Caki2 (cell line): ENCODE measurements at regions not wholly inside any gene's neighbourhood (a gene's known extent, or its start where the extent isn't known, plus 50 kb on each side); places are given as distances from the start of the nearest gene placed in this dataset.
"Not testable (repeated sequence)": the region's sequence is repeated elsewhere in the genome, so short reads cannot be mapped to it uniquely, and the experiment has no call there.

ENCODE experiments used
- DNase-seq: peaks from one replicate; pipeline ENCODE4 v3.0.0-alpha.2; 2015; ENCODE audit warnings: low read depth
- in situ Hi-C: cut with HindIII; loops from 2 replicates; pipeline ENCODE4 v1.10.0; 2016; ENCODE audit warnings: low sequenced_read_pairs, low pct_unique_long_range_greater_than_20kb, mixed read lengths

DNA sequence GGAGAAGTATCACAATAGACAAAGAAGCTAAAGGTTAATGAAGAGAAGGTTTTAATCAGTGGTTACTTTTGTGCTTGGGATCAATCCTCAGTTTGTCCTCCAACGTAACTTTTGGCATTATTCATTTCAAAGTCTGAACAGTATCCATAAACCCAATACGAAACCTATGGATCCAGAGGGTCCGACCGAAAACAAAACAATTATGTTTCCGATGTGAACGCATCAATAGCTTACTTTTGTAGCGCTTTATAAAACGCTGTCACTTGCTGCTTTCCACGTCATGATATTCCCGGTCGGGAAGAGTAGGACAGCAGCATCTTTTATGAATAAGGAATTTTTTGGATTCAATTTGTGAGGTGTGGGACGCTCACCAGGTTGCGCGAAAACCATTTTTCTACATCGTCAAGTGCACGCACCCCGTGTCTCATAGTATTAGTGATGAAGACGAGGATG is 383.8 kb downstream of the ZFHX3 start:
- no peak for DNase-seq
- in situ Hi-C loops = no loop called here

DNA sequence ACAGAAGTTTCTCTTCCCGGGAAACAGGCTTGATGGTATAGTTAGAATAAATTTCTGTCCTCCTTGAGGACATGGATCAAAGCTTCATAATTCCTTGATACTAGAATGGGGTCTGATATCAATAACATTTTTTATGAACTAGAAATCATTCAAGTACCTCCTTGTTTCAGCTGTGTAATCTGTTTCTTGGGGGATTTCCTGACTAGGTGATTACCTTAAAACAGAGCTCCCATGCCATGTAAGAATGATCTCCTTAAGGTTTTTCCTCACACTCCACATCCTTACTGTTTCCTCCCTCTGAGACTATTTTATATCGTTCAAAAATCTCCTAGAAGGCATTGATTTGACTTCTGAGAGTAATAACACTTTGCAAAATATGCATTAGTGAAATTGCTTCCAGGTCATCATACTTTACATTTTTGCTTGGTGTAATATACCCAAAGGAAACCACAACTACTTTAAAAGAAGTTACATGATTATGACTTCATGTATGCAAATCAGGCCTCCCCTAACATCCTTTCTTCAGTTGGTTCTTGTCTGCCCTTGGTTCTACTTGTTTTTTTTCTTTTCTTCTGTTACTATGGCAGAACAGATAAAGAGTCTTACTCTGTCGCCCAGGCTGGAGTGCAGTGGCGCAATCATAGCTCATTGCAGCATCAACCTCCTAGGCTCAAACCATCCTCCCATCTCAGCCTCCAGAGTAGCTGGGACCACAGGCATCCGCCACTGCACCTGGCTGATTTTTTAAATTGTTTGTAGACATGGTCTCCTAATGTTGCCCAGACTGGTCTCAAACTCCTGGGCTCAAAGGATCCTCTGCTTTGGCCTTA is 388.8 kb downstream of the ZFHX3 start:
- DNase-seq = no peak
- in situ Hi-C loops = no loop called here

DNA sequence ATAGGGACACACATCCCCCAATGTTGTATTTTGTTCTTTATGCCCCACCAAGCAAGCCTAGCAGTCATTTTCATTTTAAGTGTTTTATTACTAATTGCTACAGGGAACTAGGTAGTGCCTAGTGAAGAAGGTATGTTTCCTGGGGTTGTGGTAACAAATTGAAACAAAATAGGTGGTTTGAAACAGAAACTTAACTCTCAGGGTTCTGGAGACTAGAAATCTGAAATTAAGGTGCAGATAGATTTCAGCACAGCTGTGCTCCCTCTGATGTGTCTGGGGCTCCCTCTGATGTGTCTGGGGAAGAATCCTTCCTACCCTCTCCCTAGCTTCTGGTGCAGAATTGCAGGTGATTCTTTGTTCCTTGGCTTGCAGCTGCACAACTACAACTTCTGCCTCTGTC is 390.1 kb downstream of the ZFHX3 start:
- DNase-seq = no peak
- in situ Hi-C loops = no loop called here

DNA sequence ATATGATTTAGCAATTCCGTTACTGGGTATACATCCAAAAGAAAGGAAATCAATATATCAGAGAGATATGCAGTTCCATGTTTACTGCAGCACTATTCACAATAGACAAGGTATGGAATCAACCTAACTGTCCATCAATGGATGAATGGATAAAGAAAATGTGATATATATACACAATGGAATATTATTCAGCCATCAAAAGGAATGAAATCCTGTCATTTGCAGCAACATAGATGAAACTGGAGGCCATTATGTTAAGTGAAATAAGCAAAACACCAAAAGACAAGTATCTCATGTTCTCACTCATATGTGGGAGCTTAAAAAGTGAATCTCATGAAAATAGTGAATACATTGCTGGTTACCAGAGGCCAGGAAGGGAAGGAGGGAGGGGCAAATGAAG is 390.8 kb downstream of the ZFHX3 start:
- in situ Hi-C loops = no loop called here
- DNase-seq = no peak

DNA sequence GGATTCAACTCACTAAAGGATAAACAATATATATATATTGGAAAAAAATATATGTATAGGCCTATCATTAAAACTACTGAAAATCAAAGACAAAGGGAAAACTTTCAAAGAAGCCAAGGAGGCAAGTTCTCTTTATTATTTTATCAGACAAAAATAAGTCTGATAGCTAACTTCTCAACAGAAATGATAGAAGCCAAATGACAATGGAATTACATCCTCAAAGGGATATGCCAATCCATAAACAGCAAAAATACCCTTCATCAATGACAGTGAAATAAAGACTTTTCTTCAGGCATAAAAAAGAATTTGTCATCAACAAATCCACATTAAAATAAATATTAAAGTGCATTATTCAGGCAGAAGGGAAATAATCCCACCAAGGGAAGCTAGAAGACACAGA is 393.4 kb downstream of the ZFHX3 start:
- in situ Hi-C loops = no loop called here
- no peak for DNase-seq

DNA sequence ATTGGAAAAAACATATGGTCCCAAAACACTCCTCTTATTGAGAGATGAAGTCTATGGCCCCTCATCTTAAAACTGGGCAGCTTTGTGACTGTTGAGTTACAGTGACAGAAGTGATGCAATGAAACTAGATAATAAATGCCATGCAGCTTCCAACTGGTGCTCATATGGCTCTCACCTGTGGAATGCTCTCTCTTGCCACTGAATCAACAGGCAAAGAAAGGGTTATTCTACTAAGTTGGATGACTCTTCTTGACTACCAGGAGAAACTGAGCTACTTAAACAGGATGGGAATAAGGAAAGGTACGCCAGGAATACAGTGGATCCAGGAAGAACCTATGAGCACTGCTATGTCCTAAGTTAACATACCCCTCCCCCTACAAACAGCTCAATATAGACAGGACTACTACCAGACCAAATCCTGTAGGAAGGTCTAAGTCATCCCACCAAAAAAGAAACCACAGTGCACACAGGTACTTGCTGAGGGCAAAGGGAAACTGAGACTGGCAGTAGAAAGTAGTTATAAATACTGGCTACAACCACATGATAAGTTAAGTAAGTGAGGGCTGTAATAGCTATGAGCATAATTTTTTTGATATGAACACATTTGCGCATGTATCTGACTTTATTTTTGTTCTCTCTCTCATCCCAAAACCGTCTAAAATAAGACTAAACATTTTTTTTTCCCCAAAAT is 398.5 kb downstream of the ZFHX3 start:
- in situ Hi-C loops = no loop called here
- no peak for DNase-seq

DNA sequence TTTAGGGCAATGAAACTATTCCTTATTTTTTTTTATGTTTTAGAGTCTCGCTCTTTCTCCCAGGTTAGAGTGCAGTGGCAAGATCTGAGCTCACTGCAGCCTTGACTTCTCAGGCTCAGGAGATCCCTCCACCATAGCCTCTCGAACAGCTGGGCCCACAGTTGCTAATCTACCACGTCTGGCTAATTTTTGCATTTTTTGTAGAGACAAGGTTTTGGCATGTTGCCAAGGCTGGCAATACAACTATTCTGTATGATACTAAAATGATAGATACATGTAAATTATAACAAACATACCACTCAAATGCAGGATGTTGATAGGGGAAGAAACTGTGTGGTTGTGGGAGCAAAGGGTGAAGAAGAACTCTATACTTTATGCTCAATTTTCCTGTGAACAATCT is 401.3 kb downstream of the ZFHX3 start:
- in situ Hi-C loops = no loop called here
- DNase-seq = no peak

DNA sequence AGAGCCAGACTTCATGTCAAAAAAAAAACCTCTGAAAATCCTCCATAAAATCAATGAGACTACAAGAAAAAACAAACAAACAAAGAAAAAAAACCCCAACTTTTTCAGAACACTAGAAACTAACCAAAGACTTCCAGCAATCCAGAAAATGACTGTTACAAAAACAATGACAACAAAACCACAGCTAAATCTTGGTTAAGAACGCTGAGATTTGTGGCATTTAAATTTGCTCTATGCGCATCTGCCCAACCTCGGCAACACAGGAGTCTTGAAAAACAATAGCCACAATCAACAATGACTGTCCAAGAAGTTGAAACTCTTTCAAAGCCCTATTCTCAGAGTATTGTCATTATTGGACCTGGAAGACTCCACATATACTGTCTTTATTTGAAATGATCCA is 402.4 kb downstream of the ZFHX3 start:
- in situ Hi-C loops = no loop called here
- DNase-seq = no peak

DNA sequence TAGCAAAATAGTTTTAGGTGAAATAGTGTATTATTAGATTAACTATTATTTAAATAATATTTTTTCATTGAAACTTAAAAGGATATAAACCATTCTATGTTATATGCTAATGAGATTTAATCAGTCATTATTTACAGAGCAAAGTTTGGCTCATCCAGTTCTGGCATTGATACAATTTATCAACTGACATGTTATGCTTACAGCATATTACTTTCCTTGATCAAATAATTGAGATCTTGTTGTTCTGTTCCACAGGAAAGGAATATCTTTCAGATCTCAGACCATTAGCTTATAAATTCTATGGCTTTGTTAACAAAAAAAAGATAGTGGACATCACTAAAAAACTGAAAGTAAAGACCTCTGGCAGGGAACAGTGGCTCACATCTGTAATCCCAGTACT is 403.0 kb downstream of the ZFHX3 start:
- DNase-seq = no peak
- in situ Hi-C loops = no loop called here

DNA sequence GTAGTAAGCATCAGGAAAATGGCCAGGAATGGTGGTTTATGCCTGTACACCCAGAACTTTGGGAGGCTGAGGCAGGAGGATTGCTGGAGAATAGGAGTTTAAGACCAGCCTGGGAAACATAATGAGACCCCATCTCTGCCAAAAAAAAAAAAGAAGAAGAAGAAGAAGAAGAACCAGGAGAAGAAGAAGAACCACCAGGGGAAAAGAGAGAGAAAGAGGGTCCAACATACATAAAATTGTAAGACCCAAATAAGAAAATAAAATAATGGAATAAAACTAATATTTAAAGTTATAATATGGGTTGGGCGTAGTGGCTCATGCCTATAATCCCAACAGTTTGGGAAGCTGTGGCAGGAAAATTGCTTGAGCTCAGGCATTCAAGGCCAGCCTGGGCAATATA is 408.4 kb downstream of the ZFHX3 start:
- peak; percentile 4 for DNase-seq
- in situ Hi-C loops = no loop called here

DNA sequence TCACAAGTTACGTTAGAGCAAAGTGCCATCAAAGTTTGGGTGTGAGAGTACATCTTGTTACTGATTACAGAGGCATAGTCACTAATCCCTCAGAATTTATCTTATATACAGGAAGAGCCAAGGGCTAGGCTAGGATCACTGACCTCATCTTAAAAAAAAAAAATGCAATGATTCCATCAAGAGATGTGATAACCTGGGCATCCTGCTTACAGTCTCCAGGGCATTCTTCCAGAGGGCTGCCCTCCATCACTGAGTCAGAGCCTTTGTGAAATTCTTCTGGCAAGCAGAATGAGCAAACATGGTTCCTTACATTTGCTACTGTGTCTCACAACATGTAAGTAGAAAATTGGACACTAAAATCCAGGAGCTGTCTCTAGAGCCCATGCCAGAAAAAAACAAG is 410.6 kb downstream of the ZFHX3 start:
- no peak for DNase-seq

DNA sequence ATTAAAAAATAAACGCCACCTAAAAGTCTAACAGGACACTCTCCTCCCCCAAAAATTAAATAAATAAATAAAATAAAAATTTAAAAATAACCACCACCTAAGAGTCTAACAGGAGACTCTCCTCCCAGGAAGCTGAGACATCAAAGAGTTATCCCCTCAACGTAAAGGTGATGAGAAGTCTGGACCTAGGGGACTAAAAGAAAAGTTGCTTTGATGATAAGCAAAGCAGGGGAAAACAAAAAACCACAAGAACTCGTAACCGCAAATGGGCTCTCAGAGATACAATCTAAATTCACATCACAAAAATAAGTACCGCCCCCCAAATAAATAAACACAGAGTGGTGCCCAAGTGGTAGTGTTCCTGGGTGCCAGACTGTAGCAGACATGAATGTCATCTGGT is 412.2 kb downstream of the ZFHX3 start:
- no peak for DNase-seq
- in situ Hi-C loops = no loop called here

More for the DNA sequence above, 410.6 kb downstream of the ZFHX3 start:
- in situ Hi-C loops = no loop called here

DNA sequence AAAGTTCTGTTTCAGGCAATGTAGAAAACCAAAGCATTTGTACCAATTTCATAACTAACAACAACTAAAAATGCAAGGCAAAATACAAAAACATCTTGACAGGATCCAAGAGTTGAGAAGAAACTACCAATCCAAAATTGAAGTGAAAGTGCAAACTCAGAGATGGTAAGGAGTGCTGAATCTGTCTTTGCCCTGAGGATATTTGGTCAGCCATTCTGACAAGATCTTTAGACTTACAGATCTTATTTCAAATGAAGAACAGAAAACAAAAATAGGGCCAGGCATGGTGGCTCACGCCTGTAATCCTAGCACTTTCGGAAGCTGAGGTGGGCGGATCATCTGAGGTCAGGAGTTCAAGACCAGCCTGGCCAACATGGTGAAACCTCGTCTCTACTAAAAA is 412.8 kb downstream of the ZFHX3 start:
- in situ Hi-C loops = no loop called here
- DNase-seq = no peak

DNA sequence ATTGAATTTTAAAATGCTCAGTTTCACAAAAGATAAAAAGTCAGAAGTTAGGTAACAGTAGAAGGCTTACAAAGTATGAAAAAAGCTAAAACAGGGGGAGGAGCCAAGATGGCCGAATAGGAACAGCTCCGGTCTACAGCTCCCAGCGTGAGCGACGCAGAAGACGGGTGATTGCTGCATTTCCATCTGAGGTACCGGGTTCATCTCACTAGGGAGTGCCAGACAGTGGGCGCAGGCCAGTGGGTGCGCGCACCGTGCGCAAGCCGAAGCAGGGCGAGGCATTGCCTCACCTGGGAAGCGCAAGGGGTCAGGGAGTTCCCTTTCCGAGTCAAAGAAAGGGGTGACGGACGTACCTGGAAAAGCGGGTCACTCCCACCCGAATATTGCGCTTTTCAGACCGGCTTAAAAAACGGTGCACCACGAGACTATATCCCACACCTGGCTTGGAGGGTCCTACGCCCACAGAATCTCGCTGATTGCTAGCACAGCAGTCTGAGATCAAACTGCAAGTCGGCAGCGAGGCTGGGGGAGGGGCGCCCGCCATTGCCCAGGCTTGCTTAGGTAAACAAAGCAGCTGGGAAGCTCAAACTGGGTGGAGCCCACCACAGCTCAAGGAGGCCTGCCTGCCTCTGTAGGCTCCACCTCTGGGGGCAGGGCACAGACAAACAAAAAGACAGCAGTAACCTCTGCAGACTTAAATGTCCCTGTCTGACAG is 420.6 kb downstream of the ZFHX3 start:
- in situ Hi-C loops, DNase-seq: not testable (repeated sequence)

DNA sequence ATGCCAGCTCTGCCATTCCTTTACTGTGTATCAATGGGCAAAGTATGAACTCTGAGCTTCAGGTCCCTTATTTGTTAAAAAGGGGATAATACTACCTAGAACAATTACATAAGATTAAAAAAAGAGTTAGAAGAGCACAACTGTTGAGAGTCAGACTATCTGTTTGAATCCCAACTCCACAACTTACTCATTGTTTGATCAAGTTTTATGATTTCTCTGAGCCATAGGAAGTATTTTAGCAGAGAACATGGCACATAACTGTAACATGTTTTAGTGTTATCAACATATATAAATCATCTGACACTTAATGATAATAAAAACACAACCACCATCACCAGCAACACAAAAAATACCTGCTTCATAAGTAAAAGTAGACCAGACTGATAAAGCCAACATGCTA is 421.3 kb downstream of the ZFHX3 start:
- DNase-seq = no peak
- in situ Hi-C loops = no loop called here

DNA sequence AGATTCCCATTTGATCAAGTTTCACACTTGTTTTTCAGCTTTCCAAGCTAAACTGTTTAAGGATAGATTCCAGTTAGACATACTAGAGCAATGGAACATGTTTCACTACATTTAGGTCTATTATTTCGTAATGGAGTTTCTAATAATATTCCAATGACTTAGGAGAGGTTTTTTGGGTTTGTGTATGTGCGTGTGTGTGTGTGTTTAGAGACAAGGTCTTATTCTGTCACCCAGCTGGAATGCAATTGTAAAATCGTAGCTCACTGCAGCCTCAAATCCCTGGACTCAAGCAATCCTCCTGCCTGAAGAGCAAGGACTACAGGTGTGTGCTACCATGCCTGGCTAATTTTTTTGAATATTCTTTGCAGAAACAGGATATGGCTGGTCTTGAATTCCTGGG is 426.3 kb downstream of the ZFHX3 start:
- in situ Hi-C loops = no loop called here
- DNase-seq = no peak

DNA sequence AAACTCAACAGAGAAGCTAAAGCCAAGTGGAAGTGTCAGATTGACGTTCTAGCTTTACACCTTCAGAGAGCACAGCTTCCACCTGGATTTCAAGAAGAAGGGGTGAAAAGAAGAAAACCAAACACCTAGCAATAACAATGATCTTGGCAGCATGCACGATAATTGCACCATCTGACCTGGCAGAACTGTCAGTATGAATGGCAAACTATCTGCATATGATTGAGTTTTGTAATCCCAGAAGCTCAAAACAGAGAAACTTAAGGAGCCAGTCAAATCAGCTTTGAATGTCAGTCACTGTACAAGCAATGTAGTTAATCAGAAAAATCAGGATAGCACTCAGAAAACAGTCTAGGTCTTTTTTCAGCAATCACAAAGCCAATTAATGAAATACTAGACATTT is 427.1 kb downstream of the ZFHX3 start:
- in situ Hi-C loops = no loop called here
- DNase-seq = no peak

DNA sequence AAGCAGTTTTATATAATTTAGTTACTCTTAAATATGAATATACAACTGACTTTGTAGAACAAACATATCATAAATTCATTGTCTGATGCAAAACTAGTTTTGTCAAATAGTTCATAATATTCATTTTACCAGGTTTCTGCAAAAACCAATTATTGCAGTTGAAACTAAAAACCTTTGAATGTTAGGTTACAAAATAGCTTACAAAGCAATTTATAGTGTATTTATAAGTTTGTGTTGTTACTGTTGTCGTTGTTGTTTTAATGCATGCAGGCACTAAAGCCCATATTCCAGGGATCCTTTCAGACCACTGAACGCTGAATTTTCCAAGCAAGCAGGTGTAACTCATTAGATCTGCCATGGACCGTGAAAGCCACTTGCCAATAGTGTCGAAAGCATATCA is 427.6 kb downstream of the ZFHX3 start:
- in situ Hi-C loops = no loop called here
- DNase-seq = no peak

DNA sequence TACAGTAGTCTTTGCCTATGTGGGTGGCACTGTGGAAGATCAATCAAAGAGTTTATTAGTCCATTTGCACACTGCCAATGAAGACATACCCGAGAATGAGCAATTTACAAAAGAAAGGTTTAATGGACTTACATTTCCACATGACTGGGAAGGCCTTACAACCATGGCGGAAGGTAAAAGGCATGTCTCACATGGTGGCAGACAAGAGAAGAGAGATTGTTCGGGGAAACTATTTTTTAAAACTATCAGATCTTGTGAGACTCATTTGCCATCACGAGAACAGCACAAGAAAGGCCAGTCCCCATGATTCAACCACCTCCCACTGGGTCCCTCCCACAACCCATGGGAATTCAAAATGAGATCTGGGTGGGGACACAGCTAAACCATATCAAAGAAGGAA is 432.1 kb downstream of the ZFHX3 start:
- in situ Hi-C loops = no loop called here
- no peak for DNase-seq
